Mesothelial cell of epicardium (in vitro differentiated cells): ENCODE measurements at regions not wholly inside any gene's neighbourhood (a gene's known extent, or its start where the extent isn't known, plus 50 kb on each side); places are given as distances from the start of the nearest gene placed in this dataset.

Experiments
- DNase-seq, 2 experiments: peaks; one replicate each; pipeline ENCODE4 v3.0.0; 2021; ENCODE audit warnings: low spot score in 2 of 2; ENCODE audit not compliant: unreplicated experiment in 2 of 2
- H3K27ac Mint-ChIP-seq: 2 replicates; pipeline ENCODE4 v1.8.0; 2021; ENCODE audit warnings: mixed read lengths
- H3K27me3 Mint-ChIP-seq: 2 replicates; pipeline ENCODE4 v1.8.0; 2021; ENCODE audit warnings: low read depth, mixed read lengths
- H3K36me3 Mint-ChIP-seq: 2 replicates; pipeline ENCODE4 v1.8.0; 2021; ENCODE audit warnings: mixed read lengths
- H3K4me1 Mint-ChIP-seq: 2 replicates; pipeline ENCODE4 v1.8.0; 2021; ENCODE audit warnings: mixed read lengths
- H3K4me3 Mint-ChIP-seq: 2 replicates; pipeline ENCODE4 v1.8.0; 2021; ENCODE audit warnings: mild to moderate bottlenecking, moderate library complexity, mixed read lengths
- H3K9me3 Mint-ChIP-seq: 2 replicates; pipeline ENCODE4 v1.8.0; 2021; ENCODE audit warnings: mixed read lengths
- CTCF ChIP-seq: fragments of 200-600 bp; sonication (generic); IDR thresholded peaks from one replicate; pipeline ENCODE4 v1.5.0; 2021; ENCODE audit warnings: antibody characterized with exemption; ENCODE audit not compliant: unreplicated experiment

GRCh38 chr5:68444833-68445232, 229.3 kb downstream of the PIK3R1 start:
- H3K9me3 Mint-ChIP-seq = peaks cover 4% of the 10 kb centered on the region
- H3K27ac Mint-ChIP-seq = peak overlapping the region; percentile 80
- DNase-seq = no peak
- TF ChIP-seq CTCF = no peak
- H3K4me1 Mint-ChIP-seq = peaks cover 65% of the 10 kb centered on the region
- no peaks in the 10 kb centered on the region for H3K27me3 Mint-ChIP-seq
- H3K4me3 Mint-ChIP-seq = no peak overlapping the region
- no peaks in the 10 kb centered on the region for H3K36me3 Mint-ChIP-seq

GRCh38 chr5:68445257-68446069, 229.9 kb downstream of the PIK3R1 start:
- Mint-ChIP-seq H3K27me3 (no peaks in the 10 kb centered on the region), H3K27ac (peak overlapping the region; percentile 73), H3K4me3 (no peak overlapping the region), H3K36me3 (no peaks in the 10 kb centered on the region), H3K9me3 (no peaks in the 10 kb centered on the region), H3K4me1 (peaks cover 68% of the 10 kb centered on the region)
- TF ChIP-seq CTCF = no peak
- no peak for DNase-seq

- H3K27ac Mint-ChIP-seq = peak overlapping the region; percentile 73
- no peaks in the 10 kb centered on the region for H3K9me3 Mint-ChIP-seq
- no peaks in the 10 kb centered on the region for H3K27me3 Mint-ChIP-seq
- DNase-seq = no peak
- no peak overlapping the region for H3K4me3 Mint-ChIP-seq
- no peaks in the 10 kb centered on the region for H3K36me3 Mint-ChIP-seq
- TF ChIP-seq CTCF = no peak
- H3K4me1 Mint-ChIP-seq = peaks cover 65% of the 10 kb centered on the region
Observed at GRCh38 chr5:68446070-68446357, 230.5 kb downstream of the PIK3R1 start.

- DNase-seq = no peak
- H3K4me3 Mint-ChIP-seq = no peak overlapping the region
- peaks cover 63% of the 10 kb centered on the region for H3K4me1 Mint-ChIP-seq
- peak overlapping the region; percentile 82 for H3K27ac Mint-ChIP-seq
- no peaks in the 10 kb centered on the region for H3K36me3 Mint-ChIP-seq
- TF ChIP-seq CTCF = no peak
- H3K27me3 Mint-ChIP-seq = no peaks in the 10 kb centered on the region
- no peaks in the 10 kb centered on the region for H3K9me3 Mint-ChIP-seq
Observed at GRCh38 chr5:68446487-68446894, 230.9 kb downstream of the PIK3R1 start.

- DNase-seq = no peak
- H3K27me3 Mint-ChIP-seq = no peaks in the 10 kb centered on the region
- H3K9me3 Mint-ChIP-seq = no peaks in the 10 kb centered on the region
- no peak overlapping the region for H3K4me3 Mint-ChIP-seq
- peak overlapping the region; percentile 82 for H3K27ac Mint-ChIP-seq
- peaks cover 64% of the 10 kb centered on the region for H3K4me1 Mint-ChIP-seq
- TF ChIP-seq CTCF = no peak
- H3K36me3 Mint-ChIP-seq = peaks cover 2% of the 10 kb centered on the region
Observed at GRCh38 chr5:68447136-68447929, 231.8 kb downstream of the PIK3R1 start.
